GM19240 (cell line): ENCODE measurements at regions not wholly inside any gene's neighbourhood (a gene's known extent, or its start where the extent isn't known, plus 50 kb on each side); places are given as distances from the start of the nearest gene placed in this dataset.
"Not testable (repeated sequence)": the region's sequence is repeated elsewhere in the genome, so short reads cannot be mapped to it uniquely, and the experiment has no call there.

ENCODE experiments used
- DNase-seq: peaks from one replicate; pipeline ENCODE4 v3.0.0; 2011; ENCODE audit warnings: low spot score; ENCODE audit not compliant: insufficient read length

- no peak for DNase-seq
Measured at GRCh38 chr21:35404247-35404646, 355.1 kb upstream of the RUNX1 start.

GRCh38 chr21:35402061-35402460 lies 353.0 kb upstream of the RUNX1 start:
- no peak for DNase-seq

GRCh38 chr21:35401476-35401875 lies 352.4 kb upstream of the RUNX1 start:
- no peak for DNase-seq

- peak; percentile 41 for DNase-seq
Measured at GRCh38 chr21:35400233-35400939, 351.3 kb upstream of the RUNX1 start.

- no peak for DNase-seq
Measured at GRCh38 chr21:35399706-35400105, 350.6 kb upstream of the RUNX1 start.

- DNase-seq = no peak
Measured at GRCh38 chr21:35399002-35399530, 350.0 kb upstream of the RUNX1 start.

- DNase-seq = no peak
Measured at GRCh38 chr21:35398346-35398982, 349.4 kb upstream of the RUNX1 start.

- no peak for DNase-seq
Measured at GRCh38 chr21:35397781-35398180, 348.7 kb upstream of the RUNX1 start.

- DNase-seq = no peak
Measured at GRCh38 chr21:35396655-35397054, 347.6 kb upstream of the RUNX1 start.

GRCh38 chr21:35395728-35396127 lies 346.6 kb upstream of the RUNX1 start:
- no peak for DNase-seq

GRCh38 chr21:35394634-35395369 lies 345.7 kb upstream of the RUNX1 start:
- DNase-seq = no peak

GRCh38 chr21:35394049-35394448 lies 344.9 kb upstream of the RUNX1 start:
- no peak for DNase-seq

GRCh38 chr21:35390013-35390776 lies 341.1 kb upstream of the RUNX1 start:
- no peak for DNase-seq

GRCh38 chr21:35386491-35387079 lies 337.5 kb upstream of the RUNX1 start:
- DNase-seq = no peak

GRCh38 chr21:35384375-35384774 lies 335.3 kb upstream of the RUNX1 start:
- no peak for DNase-seq

GRCh38 chr21:35382696-35383095 lies 333.6 kb upstream of the RUNX1 start:
- no peak for DNase-seq

GRCh38 chr21:35381743-35382310 lies 332.7 kb upstream of the RUNX1 start:
- DNase-seq = no peak

- DNase-seq = not testable (repeated sequence)
Measured at GRCh38 chr21:35380304-35380703, 331.2 kb upstream of the RUNX1 start.

GRCh38 chr21:35378881-35379280 lies 329.8 kb upstream of the RUNX1 start:
- DNase-seq = no peak

GRCh38 chr21:35377505-35378090 lies 328.5 kb upstream of the RUNX1 start:
- DNase-seq = no peak
